Muscle of leg (tissue), 3 donors: ENCODE measurements at regions not wholly inside any gene's neighbourhood (a gene's known extent, or its start where the extent isn't known, plus 50 kb on each side); places are given as distances from the start of the nearest gene placed in this dataset.

Experiments used
- DNase-seq: peaks from one replicate; pipeline ENCODE4 v3.0.0; 2013
- H3K27ac ChIP-seq: one replicate; pipeline ENCODE4 v1.5.1; 2013; ENCODE audit warnings: mild to moderate bottlenecking, low read length, control low read depth
- H3K27me3 ChIP-seq: one replicate; pipeline ENCODE4 v1.6.1; 2013; ENCODE audit warnings: low read length; ENCODE audit not compliant: control insufficient read depth, insufficient read depth
- H3K36me3 ChIP-seq: one replicate; pipeline ENCODE4 v1.6.1; 2013; ENCODE audit warnings: low read length; ENCODE audit not compliant: control insufficient read depth, insufficient read depth
- H3K4me1 ChIP-seq: one replicate; pipeline ENCODE4 v1.6.1; 2013; ENCODE audit warnings: low read length; ENCODE audit not compliant: control insufficient read depth, insufficient read depth
- H3K4me3 ChIP-seq: one replicate; pipeline ENCODE4 v1.5.1; 2013; ENCODE audit warnings: low read length, control low read depth
- H3K9me3 ChIP-seq: replicated peaks from 2 replicates; pipeline ENCODE4 v1.6.1; 2013; ENCODE audit warnings: low read depth, low read length; ENCODE audit not compliant: control insufficient read depth
- WGBS: methylation state at CpG from one replicate; pipeline ENCODE4 v1.1.5; 2013; ENCODE audit warnings: missing lambda C conversion rate; ENCODE audit not compliant: insufficient coverage; 5-methylcytosine and 5-hydroxymethylcytosine counted together

- DNase-seq: no peak
- H3K27ac ChIP-seq: no peak overlapping the region
- WGBS: 82% methylated on average over 15 of the region's 16 CpGs
- H3K36me3 ChIP-seq: no peaks in the 10 kb centered on the region
- no peak overlapping the region for H3K4me3 ChIP-seq
- peaks cover 12% of the 10 kb centered on the region for H3K9me3 ChIP-seq
- peaks cover 50% of the 10 kb centered on the region for H3K4me1 ChIP-seq
- H3K27me3 ChIP-seq: no peaks in the 10 kb centered on the region
These were observed 75.8 kb upstream of the GSE1 start for GRCh38 chr16:85537331-85537788.

GRCh38 chr16:85537795-85538401 is 75.2 kb upstream of the GSE1 start:
- peaks cover 55% of the 10 kb centered on the region for H3K4me1 ChIP-seq
- H3K4me3 ChIP-seq: no peak overlapping the region

GRCh38 chr16:85539084-85539483 is 74.0 kb upstream of the GSE1 start:
- peaks cover 64% of the 10 kb centered on the region for H3K4me1 ChIP-seq
- H3K9me3 ChIP-seq: peaks cover 12% of the 10 kb centered on the region
- H3K27me3 ChIP-seq: no peaks in the 10 kb centered on the region
- WGBS: 92% methylated on average over 4 of the region's 7 CpGs
- H3K27ac ChIP-seq: no peak overlapping the region
- H3K4me3 ChIP-seq: no peak overlapping the region
- no peaks in the 10 kb centered on the region for H3K36me3 ChIP-seq
- DNase-seq: no peak

More at GRCh38 chr16:85537795-85538401, 75.2 kb upstream of the GSE1 start:
- no peak overlapping the region for H3K27ac ChIP-seq
- no peaks in the 10 kb centered on the region for H3K36me3 ChIP-seq
- peaks cover 12% of the 10 kb centered on the region for H3K9me3 ChIP-seq
- DNase-seq: no peak
- 34% methylated on average over 6 of the region's 17 CpGs for WGBS
- no peaks in the 10 kb centered on the region for H3K27me3 ChIP-seq

- Histone ChIP-seq H3K36me3 (no peaks in the 10 kb centered on the region), H3K4me1 (peaks cover 67% of the 10 kb centered on the region), H3K9me3 (peaks cover 12% of the 10 kb centered on the region), H3K27me3 (no peaks in the 10 kb centered on the region), H3K4me3 (no peak overlapping the region), H3K27ac (no peak overlapping the region)
- WGBS: 90% methylated on average over 6 of the region's 12 CpGs
- DNase-seq: no peak
These were observed 73.4 kb upstream of the GSE1 start for GRCh38 chr16:85539629-85540291.

GRCh38 chr16:85541181-85541580 is 71.9 kb upstream of the GSE1 start:
- WGBS: 70% methylated on average over 8 of the region's 8 CpGs
- peaks cover 56% of the 10 kb centered on the region for H3K4me1 ChIP-seq

GRCh38 chr16:85541619-85541979 is 71.5 kb upstream of the GSE1 start:
- DNase-seq: no peak
- H3K4me3 ChIP-seq: no peak overlapping the region
- 58% methylated on average over 3 of the region's 7 CpGs for WGBS
- no peaks in the 10 kb centered on the region for H3K36me3 ChIP-seq
- H3K27ac ChIP-seq: no peak overlapping the region
- no peaks in the 10 kb centered on the region for H3K27me3 ChIP-seq
- H3K9me3 ChIP-seq: peaks cover 12% of the 10 kb centered on the region
- H3K4me1 ChIP-seq: peaks cover 52% of the 10 kb centered on the region

More at GRCh38 chr16:85541181-85541580, 71.9 kb upstream of the GSE1 start:
- Histone ChIP-seq H3K27me3 (no peaks in the 10 kb centered on the region), H3K4me3 (no peak overlapping the region), H3K9me3 (peaks cover 12% of the 10 kb centered on the region), H3K27ac (no peak overlapping the region), H3K36me3 (no peaks in the 10 kb centered on the region)
- DNase-seq: no peak

GRCh38 chr16:85541980-85542900 is 70.9 kb upstream of the GSE1 start:
- no peaks in the 10 kb centered on the region for H3K36me3 ChIP-seq
- no peak overlapping the region for H3K27ac ChIP-seq
- peaks cover 12% of the 10 kb centered on the region for H3K9me3 ChIP-seq
- H3K4me3 ChIP-seq: no peak overlapping the region
- WGBS: 68% methylated on average over 7 of the region's 20 CpGs
- H3K27me3 ChIP-seq: no peaks in the 10 kb centered on the region
- peaks cover 47% of the 10 kb centered on the region for H3K4me1 ChIP-seq
- DNase-seq: no peak

- peaks cover 12% of the 10 kb centered on the region for H3K9me3 ChIP-seq
- H3K27me3 ChIP-seq: no peaks in the 10 kb centered on the region
- H3K4me1 ChIP-seq: peaks cover 38% of the 10 kb centered on the region
- H3K27ac ChIP-seq: no peak overlapping the region
- H3K4me3 ChIP-seq: no peak overlapping the region
- 79% methylated on average over 4 of the region's 4 CpGs for WGBS
- no peaks in the 10 kb centered on the region for H3K36me3 ChIP-seq
- peak; percentile 52 for DNase-seq
These were observed 69.6 kb upstream of the GSE1 start for GRCh38 chr16:85543536-85543935.

- Histone ChIP-seq H3K27me3 (no peaks in the 10 kb centered on the region), H3K36me3 (no peaks in the 10 kb centered on the region), H3K4me1 (peaks cover 38% of the 10 kb centered on the region), H3K9me3 (peaks cover 12% of the 10 kb centered on the region), H3K27ac (no peak overlapping the region), H3K4me3 (no peak overlapping the region)
- no peak for DNase-seq
- 89% methylated on average over 15 of the region's 16 CpGs for WGBS
These were observed 69.1 kb upstream of the GSE1 start for GRCh38 chr16:85544016-85544415.

GRCh38 chr16:85544668-85545067 is 68.5 kb upstream of the GSE1 start:
- WGBS: 61% methylated on average over 7 of the region's 16 CpGs
- peaks cover 6% of the 10 kb centered on the region for H3K9me3 ChIP-seq
- H3K4me3 ChIP-seq: no peak overlapping the region
- no peaks in the 10 kb centered on the region for H3K36me3 ChIP-seq
- peaks cover 38% of the 10 kb centered on the region for H3K4me1 ChIP-seq
- no peak for DNase-seq
- no peak overlapping the region for H3K27ac ChIP-seq
- no peaks in the 10 kb centered on the region for H3K27me3 ChIP-seq
